NAMALWA (cell line): ENCODE measurements at regions not wholly inside any gene's neighbourhood (a gene's known extent, or its start where the extent isn't known, plus 50 kb on each side); places are given as distances from the start of the nearest gene placed in this dataset.

Experiments
- DNase-seq: peaks from one replicate; pipeline ENCODE4 v3.0.0-alpha.2; 2015; ENCODE audit warnings: low spot score

GRCh38 chr3:194218646-194219453 lies 82.9 kb downstream of the HES1 start:
- DNase-seq, result peak; percentile 17

- DNase-seq, result no peak
These were observed 84.0 kb downstream of the HES1 start for GRCh38 chr3:194219826-194220410.

GRCh38 chr3:194220901-194221326 lies 85.0 kb downstream of the HES1 start:
- no peak for DNase-seq

GRCh38 chr3:194221336-194221735 lies 85.4 kb downstream of the HES1 start:
- no peak for DNase-seq

GRCh38 chr3:194223951-194224350 lies 88.0 kb downstream of the HES1 start:
- DNase-seq, result no peak

- DNase-seq, result no peak
These were observed 88.8 kb downstream of the HES1 start for GRCh38 chr3:194224471-194225417.

GRCh38 chr3:194225418-194225812 lies 89.5 kb downstream of the HES1 start:
- DNase-seq, result no peak

GRCh38 chr3:194225988-194226663 lies 90.2 kb downstream of the HES1 start:
- DNase-seq, result no peak

- no peak for DNase-seq
These were observed 96.2 kb downstream of the HES1 start for GRCh38 chr3:194231929-194232832.

- no peak for DNase-seq
These were observed 97.2 kb downstream of the HES1 start for GRCh38 chr3:194233150-194233549.

- no peak for DNase-seq
These were observed 99.2 kb downstream of the HES1 start for GRCh38 chr3:194235160-194235559.

- DNase-seq, result no peak
These were observed 101.2 kb downstream of the HES1 start for GRCh38 chr3:194237110-194237509.

GRCh38 chr3:194240766-194241165 lies 104.8 kb downstream of the HES1 start:
- DNase-seq, result no peak

GRCh38 chr3:194243172-194243837 lies 107.4 kb downstream of the HES1 start:
- no peak for DNase-seq

- DNase-seq, result no peak
These were observed 107.0 kb downstream of the CPN2 start for GRCh38 chr3:194244167-194244566.

- DNase-seq, result no peak
These were observed 105.7 kb downstream of the CPN2 start for GRCh38 chr3:194245474-194245873.

- DNase-seq, result peak; percentile 11
These were observed 105.1 kb downstream of the CPN2 start for GRCh38 chr3:194245975-194246561.

GRCh38 chr3:194246709-194247349 lies 104.3 kb downstream of the CPN2 start:
- no peak for DNase-seq

- DNase-seq, result no peak
These were observed 103.8 kb downstream of the CPN2 start for GRCh38 chr3:194247350-194247740.
